CD8-positive, alpha-beta memory T cell (primary cell): ENCODE measurements at regions not wholly inside any gene's neighbourhood (a gene's known extent, or its start where the extent isn't known, plus 50 kb on each side); places are given as distances from the start of the nearest gene placed in this dataset.
A peak's percentile ranks its signal among the peaks of the same experiment; 100 is the strongest.

Experiments
- CTCF ChIA-PET: fragments of 350-600 bp; sonication (Branson Sonifier 250); formaldehyde crosslinking; loops from one replicate; lab custom pipeline; 2021; ENCODE audit warnings: antibody characterized with exemption; lab: Charles Lee
- POLR2A ChIA-PET: fragments of 350-600 bp; sonication (Branson Sonifier 250); formaldehyde crosslinking; loops from one replicate; lab custom pipeline; 2021; ENCODE audit warnings: antibody characterized with exemption; lab: Charles Lee
- DNase-seq, 5 donors: peaks; one replicate each; pipeline versions ENCODE4 v3.0.0 to v3.0.0-alpha.2; 2020 to 2022; ENCODE audit warnings: mixed read lengths in 1 of 5
- H3K27ac ChIP-seq: one replicate; pipeline ENCODE4 v1.7.0; 2013; ENCODE audit warnings: low read depth, mild to moderate bottlenecking, low read length, moderate library complexity
- H3K27me3 ChIP-seq: 2 replicates; pipeline ENCODE4 v1.7.0; 2013; ENCODE audit warnings: low read length, mild to moderate bottlenecking; ENCODE audit not compliant: insufficient read depth, poor library complexity, severe bottlenecking
- H3K36me3 ChIP-seq: 2 replicates; pipeline ENCODE4 v1.7.0; 2013; ENCODE audit warnings: mild to moderate bottlenecking, low read length, moderate library complexity; ENCODE audit not compliant: insufficient read depth
- H3K4me1 ChIP-seq: 2 replicates; pipeline ENCODE4 v1.7.0; 2013; ENCODE audit warnings: mild to moderate bottlenecking, low read length, moderate library complexity; ENCODE audit not compliant: insufficient read depth
- H3K4me3 ChIP-seq: 2 replicates; pipeline ENCODE4 v1.7.0; 2013; ENCODE audit warnings: mild to moderate bottlenecking, low read length
- H3K9me3 ChIP-seq: 2 replicates; pipeline ENCODE4 v1.7.0; 2013; ENCODE audit warnings: mild to moderate bottlenecking, low read length
- H3K27ac Mint-ChIP-seq, 8 donors: one replicate each; pipeline ENCODE4 v1.8.0; 2020 to 2021; ENCODE audit warnings: mixed read lengths in 8 of 8, mild to moderate bottlenecking in 6 of 8, inconsistent platforms in 3 of 8, moderate library complexity in 3 of 8
- H3K27me3 Mint-ChIP-seq, 2 donors: one replicate each; pipeline ENCODE4 v1.8.0; 2020 to 2021; ENCODE audit warnings: mixed read lengths in 2 of 2, mild to moderate bottlenecking in 1 of 2, moderate library complexity in 1 of 2
- H3K36me3 Mint-ChIP-seq, 3 donors: one replicate each; pipeline ENCODE4 v1.8.0; 2020 to 2021; ENCODE audit warnings: mixed read lengths in 3 of 3, inconsistent platforms in 1 of 3, mild to moderate bottlenecking in 1 of 3
- H3K4me1 Mint-ChIP-seq, 3 donors: one replicate each; pipeline ENCODE4 v1.8.0; 2020 to 2021; ENCODE audit warnings: mixed read lengths in 3 of 3, inconsistent platforms in 1 of 3, mild to moderate bottlenecking in 1 of 3
- H3K4me3 Mint-ChIP-seq, 7 donors: one replicate each; pipeline ENCODE4 v1.8.0; 2020 to 2021; ENCODE audit warnings: mixed read lengths in 7 of 7, mild to moderate bottlenecking in 6 of 7, moderate library complexity in 4 of 7, inconsistent platforms in 2 of 7
- H3K9me3 Mint-ChIP-seq, 5 donors: one replicate each; pipeline ENCODE4 v1.8.0; 2020 to 2022; ENCODE audit warnings: mixed read lengths in 5 of 5, mild to moderate bottlenecking in 3 of 5, moderate library complexity in 2 of 5, inconsistent platforms in 1 of 5

- DNase-seq: no peak
- no peaks in the 10 kb centered on the region for H3K9me3 ChIP-seq
- no peaks in the 10 kb centered on the region for H3K9me3 Mint-ChIP-seq
- H3K36me3 ChIP-seq: no peaks in the 10 kb centered on the region
- H3K4me1 Mint-ChIP-seq: peaks cover 4 to 12% (median 5%) of the 10 kb centered on the region in 3 donors
- H3K4me3 ChIP-seq: no peak overlapping the region
- H3K36me3 Mint-ChIP-seq: peaks cover 7 to 20% (median 10%) of the 10 kb centered on the region in 3 donors
- H3K27ac Mint-ChIP-seq: no peak overlapping the region
- no peaks in the 10 kb centered on the region for H3K27me3 ChIP-seq
- H3K4me1 ChIP-seq: no peaks in the 10 kb centered on the region
- ChIA-PET CTCF (interaction anchor here (1.3 kb wide), 1 partner anchor 9 kb away, joined by 4 read pairs; no protein-coding TSS in a partner anchor), POLR2A (no interaction called here)
- H3K4me3 Mint-ChIP-seq: no peak overlapping the region
- H3K27ac ChIP-seq: no peak overlapping the region
- no peaks in the 10 kb centered on the region for H3K27me3 Mint-ChIP-seq
Observed at GRCh38 chr13:74300162-74300561, 166.0 kb upstream of the KLF12 start.

- Mint-ChIP-seq H3K27me3 (no peaks in the 10 kb centered on the region), H3K36me3 (peaks cover 8 to 20% (median 10%) of the 10 kb centered on the region in 3 donors), H3K9me3 (no peaks in the 10 kb centered on the region), H3K4me3 (no peak overlapping the region), H3K4me1 (peaks cover 4 to 16% (median 5%) of the 10 kb centered on the region in 3 donors), H3K27ac (no peak overlapping the region)
- H3K27ac ChIP-seq: no peak overlapping the region
- ChIA-PET CTCF (interaction anchor here (1.3 kb wide), 1 partner anchor 9 kb away, joined by 4 read pairs; no protein-coding TSS in a partner anchor), POLR2A (no interaction called here)
- no peak overlapping the region for H3K4me3 ChIP-seq
- H3K36me3 ChIP-seq: no peaks in the 10 kb centered on the region
- DNase-seq: no peak
- H3K4me1 ChIP-seq: no peaks in the 10 kb centered on the region
- no peaks in the 10 kb centered on the region for H3K9me3 ChIP-seq
- no peaks in the 10 kb centered on the region for H3K27me3 ChIP-seq
Observed at GRCh38 chr13:74299721-74300120, 165.5 kb upstream of the KLF12 start.

GRCh38 chr13:74298923-74299322 is 164.7 kb upstream of the KLF12 start:
- no peak overlapping the region for H3K4me3 Mint-ChIP-seq
- no peaks in the 10 kb centered on the region for H3K4me1 ChIP-seq
- DNase-seq: no peak
- no peaks in the 10 kb centered on the region for H3K9me3 Mint-ChIP-seq
- H3K36me3 Mint-ChIP-seq: peaks cover 8 to 18% (median 10%) of the 10 kb centered on the region in 3 donors
- peaks cover 4 to 16% (median 5%) of the 10 kb centered on the region in 3 donors for H3K4me1 Mint-ChIP-seq
- no peak overlapping the region for H3K27ac ChIP-seq
- H3K27me3 Mint-ChIP-seq: no peaks in the 10 kb centered on the region
- H3K36me3 ChIP-seq: no peaks in the 10 kb centered on the region
- H3K9me3 ChIP-seq: no peaks in the 10 kb centered on the region
- ChIA-PET POLR2A (no interaction called here), CTCF (no interaction called here)
- no peak overlapping the region for H3K4me3 ChIP-seq
- no peaks in the 10 kb centered on the region for H3K27me3 ChIP-seq
- H3K27ac Mint-ChIP-seq: peak overlapping the region in 1 of 8 donors; percentile 65

GRCh38 chr13:74289861-74290773 is 155.9 kb upstream of the KLF12 start:
- DNase-seq: peak in 3 of 5 donors; percentile 45 to 84 (median 54)
- Mint-ChIP-seq H3K4me1 (peaks cover 39 to 67% (median 48%) of the 10 kb centered on the region in 3 donors), H3K4me3 (peak overlapping the region in 2 of 7 donors; percentile 27 to 36), H3K27me3 (peaks cover 0 to 2% of the 10 kb centered on the region in 2 donors), H3K36me3 (peaks cover 0 to 4% (median under 1%) of the 10 kb centered on the region in 3 donors), H3K27ac (peak overlapping the region in 4 of 8 donors; percentile 17 to 49 (median 23)), H3K9me3 (no peaks in the 10 kb centered on the region)
- Histone ChIP-seq H3K36me3 (no peaks in the 10 kb centered on the region), H3K9me3 (no peaks in the 10 kb centered on the region), H3K27me3 (no peaks in the 10 kb centered on the region), H3K4me1 (peaks cover 48% of the 10 kb centered on the region), H3K4me3 (no peak overlapping the region), H3K27ac (no peak overlapping the region)
- POLR2A ChIA-PET: no interaction called here
- CTCF ChIA-PET: interaction anchor here (1.0 to 1.5 kb wide), 3 partner anchors 10 to 522 kb away, joined by 3 to 4 read pairs (median 4); no protein-coding TSS in a partner anchor

GRCh38 chr13:74289107-74289506 is 154.9 kb upstream of the KLF12 start:
- Mint-ChIP-seq H3K27me3 (peaks cover 0 to 2% of the 10 kb centered on the region in 2 donors), H3K4me3 (no peak overlapping the region), H3K9me3 (no peaks in the 10 kb centered on the region), H3K36me3 (peaks cover 0 to 4% (median 0%) of the 10 kb centered on the region in 3 donors), H3K4me1 (peaks cover 40 to 74% (median 58%) of the 10 kb centered on the region in 3 donors), H3K27ac (peak overlapping the region in 3 of 8 donors; percentile 10 to 87 (median 40))
- CTCF ChIA-PET: interaction anchor here (0.7 to 3.5 kb wide), 8 partner anchors 28 to 931 kb away, joined by 3 to 79 read pairs (median 12); partner anchors contain the start of gene KLF12
- Histone ChIP-seq H3K9me3 (no peaks in the 10 kb centered on the region), H3K27ac (no peak overlapping the region), H3K4me3 (no peak overlapping the region), H3K27me3 (no peaks in the 10 kb centered on the region), H3K36me3 (no peaks in the 10 kb centered on the region), H3K4me1 (peaks cover 48% of the 10 kb centered on the region)
- DNase-seq: no peak
- POLR2A ChIA-PET: interaction anchor here (0.5 to 3.3 kb wide), 3 partner anchors 155 to 474 kb away, joined by 3 to 79 read pairs (median 4); partner anchors contain the start of gene KLF12

GRCh38 chr13:74288361-74288911 is 154.2 kb upstream of the KLF12 start:
- Histone ChIP-seq H3K4me3 (peak overlapping the region; percentile 36), H3K27me3 (no peaks in the 10 kb centered on the region), H3K27ac (peak overlapping the region; percentile 41), H3K9me3 (no peaks in the 10 kb centered on the region), H3K4me1 (peaks cover 48% of the 10 kb centered on the region), H3K36me3 (no peaks in the 10 kb centered on the region)
- CTCF ChIA-PET: interaction anchor here (0.7 to 3.5 kb wide), 21 partner anchors 11 to 931 kb away, joined by 3 to 79 read pairs (median 8); partner anchors contain the start of gene KLF12
- peaks cover 0 to 4% (median 0%) of the 10 kb centered on the region in 3 donors for H3K36me3 Mint-ChIP-seq
- no peaks in the 10 kb centered on the region for H3K9me3 Mint-ChIP-seq
- H3K4me3 Mint-ChIP-seq: peak overlapping the region; percentile 62 to 79 (median 74)
- POLR2A ChIA-PET: interaction anchor here (0.5 to 3.3 kb wide), 6 partner anchors 17 to 473 kb away, joined by 3 to 79 read pairs (median 4); partner anchors contain the start of gene KLF12
- H3K27ac Mint-ChIP-seq: peak overlapping the region; percentile 39 to 98 (median 90)
- H3K27me3 Mint-ChIP-seq: peaks cover 0 to 2% of the 10 kb centered on the region in 2 donors
- peaks cover 40 to 75% (median 59%) of the 10 kb centered on the region in 3 donors for H3K4me1 Mint-ChIP-seq
- DNase-seq: peak; percentile 1 to 52 (median 29)

GRCh38 chr13:74287724-74288169 is 153.5 kb upstream of the KLF12 start:
- H3K27ac Mint-ChIP-seq: peak overlapping the region; percentile 36 to 98 (median 90)
- Histone ChIP-seq H3K9me3 (no peaks in the 10 kb centered on the region), H3K4me3 (peak overlapping the region; percentile 36), H3K27me3 (no peaks in the 10 kb centered on the region), H3K27ac (peak overlapping the region; percentile 41), H3K36me3 (no peaks in the 10 kb centered on the region), H3K4me1 (peaks cover 48% of the 10 kb centered on the region)
- ChIA-PET POLR2A (interaction anchor here (0.6 to 3.3 kb wide), 6 partner anchors 16 to 437 kb away, joined by 3 to 79 read pairs (median 4); partner anchors contain the start of gene KLF12), CTCF (interaction anchor here (0.8 to 3.5 kb wide), 32 partner anchors 10 to 932 kb away, joined by 3 to 79 read pairs (median 6); partner anchors contain the start of gene KLF12)
- DNase-seq: peak; percentile 77 to 96 (median 90)
- H3K27me3 Mint-ChIP-seq: peaks cover 0 to 2% of the 10 kb centered on the region in 2 donors
- no peaks in the 10 kb centered on the region for H3K9me3 Mint-ChIP-seq
- peaks cover 0 to 2% (median 0%) of the 10 kb centered on the region in 3 donors for H3K36me3 Mint-ChIP-seq
- peaks cover 40 to 77% (median 59%) of the 10 kb centered on the region in 3 donors for H3K4me1 Mint-ChIP-seq
- H3K4me3 Mint-ChIP-seq: peak overlapping the region; percentile 62 to 79 (median 74)
